Breast epithelium (tissue), 4 donors: ENCODE measurements at regions not wholly inside any gene's neighbourhood (a gene's known extent, or its start where the extent isn't known, plus 50 kb on each side); places are given as distances from the start of the nearest gene placed in this dataset.
A peak's percentile ranks its signal among the peaks of the same experiment; 100 is the strongest.

Source experiments
- DNase-seq, 2 donors: peaks; one replicate each; pipeline ENCODE4 v3.0.0-alpha.2; 2019; ENCODE audit warnings: low spot score in 2 of 2
- H3K27ac ChIP-seq, 2 donors: fragments of 200-600 bp; sonication (generic) in 1 of 2; one replicate each; pipeline ENCODE4 v1.5.1; 2016 to 2019; ENCODE audit warnings: mild to moderate bottlenecking in 1 of 2
- H3K27me3 ChIP-seq, 2 donors: fragments of 200-600 bp; sonication (generic) in 1 of 2; one replicate each; pipeline versions ENCODE4 v1.5.1 to v1.6.0; 2017 to 2019; ENCODE audit warnings: control low read depth in 1 of 2, mild to moderate bottlenecking in 1 of 2
- H3K36me3 ChIP-seq: fragments of 200-600 bp; one replicate; pipeline ENCODE4 v1.5.1; 2019
- H3K4me1 ChIP-seq, 2 donors: fragments of 200-600 bp; sonication (generic); one replicate each; pipeline ENCODE4 v1.5.1; 2016 to 2019; ENCODE audit warnings: control low read depth in 1 of 2
- H3K4me3 ChIP-seq, 3 donors: fragments of 200-600 bp; sonication (generic); 1 replicate in 2 of 3; 2 replicates in 1 of 3; pipeline ENCODE4 v1.5.1; 2016 to 2019; ENCODE audit warnings: mild to moderate bottlenecking in 3 of 3, moderate library complexity in 2 of 3
- H3K9me3 ChIP-seq, 2 donors: fragments of 200-600 bp; sonication (generic) in 1 of 2; one replicate each; pipeline ENCODE4 v1.5.1; 2016 to 2019; ENCODE audit warnings: control low read depth in 1 of 2
- CTCF ChIP-seq, 3 donors: fragments of 450-650 bp; IDR thresholded peaks; one replicate each; pipeline ENCODE4 v1.5.1; 2016 to 2017; ENCODE audit warnings: antibody characterized with exemption in 3 of 3, mild to moderate bottlenecking in 3 of 3, moderate library complexity in 3 of 3
- POLR2A ChIP-seq: fragments of 450-650 bp; IDR thresholded peaks from one replicate; pipeline ENCODE4 v1.6.1; 2016; ENCODE audit warnings: antibody characterized with exemption, mild to moderate bottlenecking, moderate library complexity
- POLR2AphosphoS5 ChIP-seq, 3 donors: sonication (generic); formaldehyde crosslinking; IDR thresholded peaks; one replicate each; pipeline ENCODE4 v1.6.1; 2017; ENCODE audit warnings: antibody characterized with exemption in 3 of 3
- intact Hi-C: fragments of 100-400 bp; cut with DNase I; formaldehyde crosslinking; loops from one replicate; pipeline ENCODE4 v1.15.1; 2023; ENCODE audit warnings: low total_unique reads

- H3K4me3 ChIP-seq: peak overlapping the region in 1 of 3 donors; percentile 7
- TF ChIP-seq POLR2A: no peak
- no peak for TF ChIP-seq CTCF (IDR thresholded peaks at IDR 0.05)
- TF ChIP-seq POLR2AphosphoS5 (IDR thresholded peaks at IDR 0.05): no peak
- no peaks in the 10 kb centered on the region for H3K9me3 ChIP-seq
- no peaks in the 10 kb centered on the region for H3K36me3 ChIP-seq
- no peaks in the 10 kb centered on the region for H3K4me1 ChIP-seq
- peak overlapping the region; percentile 46 to 68 for H3K27ac ChIP-seq
- H3K27me3 ChIP-seq: no peaks in the 10 kb centered on the region
- intact Hi-C loops: no loop called here
- peak; percentile 28 to 53 for DNase-seq
Measured at GRCh38 chr9:106755736-106756135, 107.2 kb upstream of the ZNF462 start.

GRCh38 chr9:106757514-106757913 lies 105.5 kb upstream of the ZNF462 start:
- intact Hi-C loops: no loop called here

GRCh38 chr9:106758911-106759310 lies 104.1 kb upstream of the ZNF462 start:
- Histone ChIP-seq H3K9me3 (no peaks in the 10 kb centered on the region), H3K36me3 (no peaks in the 10 kb centered on the region), H3K27me3 (no peaks in the 10 kb centered on the region), H3K4me1 (no peaks in the 10 kb centered on the region), H3K4me3 (no peak overlapping the region), H3K27ac (no peak overlapping the region)
- DNase-seq: no peak
- no peak for TF ChIP-seq POLR2AphosphoS5 (IDR thresholded peaks at IDR 0.05)
- TF ChIP-seq CTCF (IDR thresholded peaks at IDR 0.05): no peak
- TF ChIP-seq POLR2A: no peak
- intact Hi-C loops: no loop called here

More at GRCh38 chr9:106757514-106757913, 105.5 kb upstream of the ZNF462 start:
- Histone ChIP-seq H3K36me3 (no peaks in the 10 kb centered on the region), H3K4me3 (no peak overlapping the region), H3K4me1 (no peaks in the 10 kb centered on the region), H3K9me3 (no peaks in the 10 kb centered on the region), H3K27me3 (no peaks in the 10 kb centered on the region), H3K27ac (no peak overlapping the region)
- DNase-seq: no peak
- TF ChIP-seq POLR2A (no peak), POLR2AphosphoS5 (IDR thresholded peaks at IDR 0.05) (no peak), CTCF (IDR thresholded peaks at IDR 0.05) (no peak)

GRCh38 chr9:106761493-106761892 lies 101.5 kb upstream of the ZNF462 start:
- Histone ChIP-seq H3K9me3 (no peaks in the 10 kb centered on the region), H3K27ac (no peak overlapping the region), H3K36me3 (no peaks in the 10 kb centered on the region), H3K4me3 (no peak overlapping the region), H3K27me3 (no peaks in the 10 kb centered on the region), H3K4me1 (no peaks in the 10 kb centered on the region)
- no peak for TF ChIP-seq POLR2A
- no peak for TF ChIP-seq CTCF (IDR thresholded peaks at IDR 0.05)
- TF ChIP-seq POLR2AphosphoS5 (IDR thresholded peaks at IDR 0.05): no peak
- intact Hi-C loops: no loop called here
- DNase-seq: no peak

GRCh38 chr9:106766616-106767015 lies 96.3 kb upstream of the ZNF462 start:
- TF ChIP-seq POLR2AphosphoS5 (IDR thresholded peaks at IDR 0.05) (no peak), POLR2A (no peak)

GRCh38 chr9:106769331-106769730 lies 93.6 kb upstream of the ZNF462 start:
- Histone ChIP-seq H3K4me3 (no peak overlapping the region), H3K4me1 (no peaks in the 10 kb centered on the region), H3K36me3 (no peaks in the 10 kb centered on the region), H3K9me3 (no peaks in the 10 kb centered on the region), H3K27me3 (no peaks in the 10 kb centered on the region), H3K27ac (no peak overlapping the region)
- TF ChIP-seq POLR2AphosphoS5 (IDR thresholded peaks at IDR 0.05) (no peak), CTCF (IDR thresholded peaks at IDR 0.05) (no peak), POLR2A (no peak)
- intact Hi-C loops: no loop called here
- DNase-seq: no peak

More at GRCh38 chr9:106766616-106767015, 96.3 kb upstream of the ZNF462 start:
- no peak for DNase-seq
- Histone ChIP-seq H3K27ac (no peak overlapping the region), H3K9me3 (no peaks in the 10 kb centered on the region), H3K27me3 (no peaks in the 10 kb centered on the region), H3K4me3 (no peak overlapping the region), H3K36me3 (no peaks in the 10 kb centered on the region), H3K4me1 (no peaks in the 10 kb centered on the region)
- intact Hi-C loops: no loop called here
